GM12878 (cell line): ENCODE measurements at regions not wholly inside any gene's neighbourhood (a gene's known extent, or its start where the extent isn't known, plus 50 kb on each side); places are given as distances from the start of the nearest gene placed in this dataset.

Experiments used
- EP300 ChIP-seq, 2 experiments: fragments of 150-350 bp in 1 of 2; IDR thresholded peaks; 2 replicates each; pipeline ENCODE4 v1.6.1; 2011 to 2012; ENCODE audit warnings: low read depth in 2 of 2, low read length in 2 of 2, borderline replicate concordance in 1 of 2, improper control_type of control experiment in 1 of 2, inconsistent platforms in 1 of 2; ENCODE audit not compliant: control insufficient read depth in 1 of 2
- GABPA ChIP-seq: IDR thresholded peaks from 2 replicates; pipeline ENCODE4 v1.6.1; 2014; ENCODE audit warnings: antibody characterized with exemption, low read depth, mild to moderate bottlenecking, inconsistent platforms
- JUND ChIP-seq: IDR thresholded peaks from 2 replicates; pipeline ENCODE4 v1.6.1; 2012; ENCODE audit warnings: low read depth, mild to moderate bottlenecking, low read length, improper control_type of control experiment, moderate library complexity
- POLR2A ChIP-seq: IDR thresholded peaks from 2 replicates; pipeline ENCODE4 v1.6.1; 2011; ENCODE audit warnings: low read depth, mild to moderate bottlenecking, low read length
- RAD21 ChIP-seq: IDR thresholded peaks from 2 replicates; pipeline ENCODE4 v1.6.1; 2011; ENCODE audit warnings: mild to moderate bottlenecking, low read depth, low read length, moderate library complexity; ENCODE audit not compliant: insufficient read depth
- RAD51 ChIP-seq: fragments of 450-650 bp; IDR thresholded peaks from 2 replicates; pipeline ENCODE4 v1.6.1; 2016; ENCODE audit warnings: moderate library complexity, mild to moderate bottlenecking, inconsistent platforms
- SPI1 ChIP-seq: IDR thresholded peaks from 2 replicates; pipeline ENCODE4 v1.6.1; 2011; ENCODE audit warnings: low read depth, mild to moderate bottlenecking, low read length, moderate library complexity, borderline replicate concordance; ENCODE audit not compliant: insufficient read depth
- YBX1 ChIP-seq: fragments of 450-650 bp; IDR thresholded peaks from 2 replicates; pipeline ENCODE4 v1.6.1; 2016; ENCODE audit warnings: antibody characterized with exemption
- TF ChIP-seq, protein P1 (sequence below): IDR thresholded peaks from 2 replicates; pipeline ENCODE4 v1.6.1; 2012; ENCODE audit warnings: low read depth, low read length, improper control_type of control experiment
- TF ChIP-seq, protein P2 (sequence below), 3 experiments: IDR thresholded peaks in 2 of 3; conservative IDR thresholded peaks in 1 of 3; 2 replicates each; pipeline ENCODE4 v1.5.1; 2011; ENCODE audit warnings: low read depth in 3 of 3, low read length in 3 of 3, mild to moderate bottlenecking in 3 of 3, control low read depth in 2 of 3, moderate library complexity in 2 of 3, inconsistent platforms in 1 of 3, mixed read lengths in 1 of 3; ENCODE audit not compliant: control insufficient read depth in 2 of 3, insufficient read depth in 1 of 3; ENCODE audit errors: extremely low read depth in 1 of 3

DNA sequence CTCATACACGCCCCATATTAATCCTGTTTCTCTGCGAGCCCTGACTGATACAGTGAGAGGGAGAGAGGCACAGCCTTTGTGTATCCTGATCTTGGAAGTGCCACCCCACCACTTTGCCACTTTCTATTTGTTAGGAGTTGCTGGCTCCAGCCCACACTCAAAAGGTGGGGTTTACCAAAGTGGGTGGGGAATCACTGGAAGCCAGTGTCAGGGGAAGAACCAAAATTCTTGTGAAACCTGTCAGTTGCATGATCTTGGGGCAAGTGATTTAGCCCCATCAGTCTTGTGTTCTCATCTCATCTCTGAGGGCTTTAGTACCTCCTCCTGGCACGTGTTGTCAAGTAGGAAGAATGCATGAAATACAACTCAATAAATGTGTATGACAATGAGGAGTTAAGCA lies 119.5 kb downstream of the SOX9 start:
- TF ChIP-seq RAD21 (no peak), GABPA (no peak), EP300 (IDR thresholded peaks at IDR 0.05; ENCODE audit: borderline replicate concordance in 1 of 2, control insufficient read depth in 1 of 2, low read depth in 2 of 2, low read length in 2 of 2) (no peak), JUND (no peak), YBX1 (no peak), POLR2A (no peak), RAD51 (no peak), SPI1 (no peak)
- TF ChIP-seq, protein P1, sequence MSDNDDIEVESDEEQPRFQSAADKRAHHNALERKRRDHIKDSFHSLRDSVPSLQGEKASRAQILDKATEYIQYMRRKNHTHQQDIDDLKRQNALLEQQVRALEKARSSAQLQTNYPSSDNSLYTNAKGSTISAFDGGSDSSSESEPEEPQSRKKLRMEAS, result no peak
- TF ChIP-seq, protein P2, sequence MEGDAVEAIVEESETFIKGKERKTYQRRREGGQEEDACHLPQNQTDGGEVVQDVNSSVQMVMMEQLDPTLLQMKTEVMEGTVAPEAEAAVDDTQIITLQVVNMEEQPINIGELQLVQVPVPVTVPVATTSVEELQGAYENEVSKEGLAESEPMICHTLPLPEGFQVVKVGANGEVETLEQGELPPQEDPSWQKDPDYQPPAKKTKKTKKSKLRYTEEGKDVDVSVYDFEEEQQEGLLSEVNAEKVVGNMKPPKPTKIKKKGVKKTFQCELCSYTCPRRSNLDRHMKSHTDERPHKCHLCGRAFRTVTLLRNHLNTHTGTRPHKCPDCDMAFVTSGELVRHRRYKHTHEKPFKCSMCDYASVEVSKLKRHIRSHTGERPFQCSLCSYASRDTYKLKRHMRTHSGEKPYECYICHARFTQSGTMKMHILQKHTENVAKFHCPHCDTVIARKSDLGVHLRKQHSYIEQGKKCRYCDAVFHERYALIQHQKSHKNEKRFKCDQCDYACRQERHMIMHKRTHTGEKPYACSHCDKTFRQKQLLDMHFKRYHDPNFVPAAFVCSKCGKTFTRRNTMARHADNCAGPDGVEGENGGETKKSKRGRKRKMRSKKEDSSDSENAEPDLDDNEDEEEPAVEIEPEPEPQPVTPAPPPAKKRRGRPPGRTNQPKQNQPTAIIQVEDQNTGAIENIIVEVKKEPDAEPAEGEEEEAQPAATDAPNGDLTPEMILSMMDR (IDR thresholded peaks at IDR 0.05 in 2 of 3, conservative IDR thresholded peaks at IDR 0.05 in 1 of 3; ENCODE audit: control insufficient read depth in 2 of 3, extremely low read depth in 1 of 3, insufficient read depth in 1 of 3, low read depth in 3 of 3, low read length in 3 of 3), result no peak
